Retina (tissue), 1 donor: ENCODE measurements at regions not wholly inside any gene's neighbourhood (a gene's known extent, or its start where the extent isn't known, plus 50 kb on each side); places are given as distances from the start of the nearest gene placed in this dataset.
A peak's percentile ranks its signal among the peaks of the same experiment; 100 is the strongest.

ENCODE experiments used
- DNase-seq: peaks from one replicate; pipeline ENCODE4 v3.0.0-alpha.2; 2016

- no peak for DNase-seq
Measured at GRCh38 chr5:124459984-124460383, 286.5 kb downstream of the ZNF608 start.

GRCh38 chr5:124457901-124458300 is 288.5 kb downstream of the ZNF608 start:
- DNase-seq: no peak

GRCh38 chr5:124457101-124457500 is 289.3 kb downstream of the ZNF608 start:
- peak; percentile 29 for DNase-seq

GRCh38 chr5:124456249-124456648 is 290.2 kb downstream of the ZNF608 start:
- no peak for DNase-seq

- DNase-seq: no peak
Measured at GRCh38 chr5:124454081-124454480, 292.4 kb downstream of the ZNF608 start.

GRCh38 chr5:124453221-124454051 is 293.0 kb downstream of the ZNF608 start:
- no peak for DNase-seq

- no peak for DNase-seq
Measured at GRCh38 chr5:124452412-124452811, 294.0 kb downstream of the ZNF608 start.

GRCh38 chr5:124451721-124452383 is 294.6 kb downstream of the ZNF608 start:
- no peak for DNase-seq

GRCh38 chr5:124446120-124446519 is 300.3 kb downstream of the ZNF608 start:
- no peak for DNase-seq

GRCh38 chr5:124445070-124445619 is 301.3 kb downstream of the ZNF608 start:
- DNase-seq: no peak

- DNase-seq: no peak
Measured at GRCh38 chr5:124444147-124444775, 302.2 kb downstream of the ZNF608 start.

GRCh38 chr5:124440471-124440870 is 306.0 kb downstream of the ZNF608 start:
- no peak for DNase-seq

- no peak for DNase-seq
Measured at GRCh38 chr5:124439609-124440008, 306.8 kb downstream of the ZNF608 start.

GRCh38 chr5:124438903-124439281 is 307.5 kb downstream of the ZNF608 start:
- peak; percentile 70 for DNase-seq

GRCh38 chr5:124438026-124438902 is 308.2 kb downstream of the ZNF608 start:
- peak; percentile 70 for DNase-seq

- no peak for DNase-seq
Measured at GRCh38 chr5:124436294-124436693, 310.1 kb downstream of the ZNF608 start.

- no peak for DNase-seq
Measured at GRCh38 chr5:124433170-124433569, 313.3 kb downstream of the ZNF608 start.

- no peak for DNase-seq
Measured at GRCh38 chr5:124421584-124421983, 324.9 kb downstream of the ZNF608 start.

GRCh38 chr5:124420952-124421351 is 325.5 kb downstream of the ZNF608 start:
- no peak for DNase-seq

- DNase-seq: no peak
Measured at GRCh38 chr5:124419531-124419930, 326.9 kb downstream of the ZNF608 start.

- no peak for DNase-seq
Measured at GRCh38 chr5:124418390-124418789, 328.0 kb downstream of the ZNF608 start.

GRCh38 chr5:124417196-124417595 is 329.2 kb downstream of the ZNF608 start:
- DNase-seq: no peak

GRCh38 chr5:124416627-124417026 is 329.8 kb downstream of the ZNF608 start:
- no peak for DNase-seq
